GM19372 (cell line): ENCODE measurements at regions not wholly inside any gene's neighbourhood (a gene's known extent, or its start where the extent isn't known, plus 50 kb on each side); places are given as distances from the start of the nearest gene placed in this dataset.

Experiments
- ATAC-seq: cut with Tn5 transposase; IDR thresholded peaks from one replicate; pipeline ENCODE4 v1.9.1; 2021; ENCODE audit warnings: mild to moderate bottlenecking, low read depth, moderate library complexity; ENCODE audit not compliant: unreplicated experiment

DNA sequence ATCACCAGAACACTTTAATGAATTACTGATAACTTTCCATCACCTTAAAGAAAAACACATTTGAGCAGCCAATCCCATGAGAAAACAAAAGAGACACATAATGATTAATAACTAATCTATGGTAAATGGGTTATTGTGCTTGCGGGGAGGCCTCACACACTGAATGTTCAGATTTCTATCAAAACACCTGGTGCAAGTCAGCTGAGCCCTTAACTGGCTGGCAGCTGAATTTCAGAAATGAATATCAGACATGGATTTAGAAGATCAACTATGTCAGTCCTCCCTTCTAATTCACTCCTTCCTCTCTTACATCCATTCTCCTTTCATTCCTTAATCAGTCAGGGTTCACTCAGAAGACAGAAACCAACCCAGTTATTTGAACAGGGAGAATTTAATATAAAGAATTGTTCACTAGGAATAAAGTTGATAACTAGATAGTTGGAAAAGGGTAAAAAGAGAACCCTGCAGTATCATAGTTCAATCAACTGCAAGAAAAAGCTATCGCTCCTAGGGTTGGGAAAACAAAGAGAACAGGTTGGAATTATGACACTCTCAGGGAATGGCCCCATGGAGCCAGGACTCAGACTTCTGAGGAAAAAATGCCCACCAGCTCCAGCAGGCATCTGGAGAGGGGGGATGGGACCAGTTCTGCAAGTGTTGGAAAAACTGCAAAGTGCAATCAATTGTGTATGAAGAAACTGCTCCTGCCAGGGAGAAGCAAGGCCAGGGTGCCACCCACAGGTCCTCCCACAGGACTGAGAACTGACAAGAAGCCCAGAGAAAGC, 577.1 kb upstream of the CDH5 start:
- no peak for ATAC-seq

DNA sequence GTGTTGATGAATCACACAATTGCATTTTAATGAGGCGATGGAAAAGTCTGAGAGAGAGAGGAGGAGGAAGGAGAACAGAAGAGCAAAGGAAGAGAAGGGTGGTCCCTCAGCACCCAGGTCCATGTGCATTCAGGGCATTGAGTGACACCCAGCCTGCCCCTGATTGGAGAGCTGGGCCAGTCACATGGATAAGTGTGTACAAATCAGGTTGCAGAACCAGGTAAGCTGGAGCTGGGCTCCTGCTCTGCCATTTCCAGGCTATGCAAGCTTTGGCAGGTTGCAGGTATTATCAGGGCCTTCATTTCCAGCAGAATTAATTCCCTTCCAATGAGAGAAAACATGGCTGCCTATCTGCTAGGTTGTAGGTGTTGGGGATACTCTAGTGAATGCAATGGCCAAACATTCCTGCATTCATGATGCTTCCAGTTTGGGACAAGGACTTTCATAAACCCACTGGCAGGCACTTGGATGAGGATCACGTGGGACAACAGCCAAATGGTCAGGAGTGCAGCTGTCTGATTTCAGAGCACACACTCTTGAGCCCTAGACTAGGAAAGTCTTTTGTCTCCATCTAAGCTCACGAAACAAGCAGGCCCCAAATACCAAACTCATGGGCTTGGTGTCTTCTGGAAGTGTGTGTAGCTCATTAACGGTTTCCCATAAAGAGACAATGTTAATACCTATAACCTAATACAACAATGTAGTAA, 577.9 kb upstream of the CDH5 start:
- ATAC-seq: no peak

- ATAC-seq: no peak
Observed at GRCh38 chr16:65787921-65788320, 578.6 kb upstream of the CDH5 start.

- no peak for ATAC-seq
Observed at GRCh38 chr16:65786916-65787315, 579.6 kb upstream of the CDH5 start.

DNA sequence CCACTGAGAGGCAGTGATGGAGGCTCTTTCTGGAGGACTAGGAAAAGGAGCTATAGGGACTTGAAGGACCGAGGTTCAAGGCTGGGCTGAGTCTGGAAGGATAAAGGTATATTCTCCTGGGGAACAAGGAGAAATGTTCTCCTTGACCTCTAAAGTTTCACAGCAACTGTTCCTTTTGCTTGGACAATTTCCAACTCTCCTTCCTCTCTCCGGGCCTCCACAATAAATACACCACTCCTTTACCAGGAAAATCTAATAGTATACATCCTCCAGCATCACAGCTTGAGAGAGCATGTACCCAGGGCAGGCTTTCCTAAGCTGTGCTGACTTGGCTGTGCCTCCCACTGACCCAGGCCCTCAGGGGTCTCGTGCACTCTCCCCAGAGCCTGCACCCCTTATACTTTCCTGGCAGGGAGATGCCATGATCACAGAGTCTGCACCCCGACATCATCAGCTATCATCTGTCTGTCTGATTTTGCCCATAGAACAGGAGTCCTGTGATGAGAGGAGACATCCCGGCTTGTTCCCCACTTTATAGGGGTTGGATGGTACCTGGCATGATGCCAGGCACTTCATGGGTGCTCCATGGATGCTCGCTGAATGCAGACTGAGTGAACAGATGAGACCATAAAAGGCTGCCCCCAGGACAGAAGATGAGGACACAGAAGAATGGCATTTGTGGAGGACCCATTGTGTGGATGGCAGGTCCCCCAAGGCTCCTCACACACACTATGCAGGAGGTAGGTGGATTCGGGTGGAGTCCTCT, 582.6 kb upstream of the CDH5 start:
- ATAC-seq: no peak

- no peak for ATAC-seq
Observed at GRCh38 chr16:65782611-65783600, 583.6 kb upstream of the CDH5 start.

DNA sequence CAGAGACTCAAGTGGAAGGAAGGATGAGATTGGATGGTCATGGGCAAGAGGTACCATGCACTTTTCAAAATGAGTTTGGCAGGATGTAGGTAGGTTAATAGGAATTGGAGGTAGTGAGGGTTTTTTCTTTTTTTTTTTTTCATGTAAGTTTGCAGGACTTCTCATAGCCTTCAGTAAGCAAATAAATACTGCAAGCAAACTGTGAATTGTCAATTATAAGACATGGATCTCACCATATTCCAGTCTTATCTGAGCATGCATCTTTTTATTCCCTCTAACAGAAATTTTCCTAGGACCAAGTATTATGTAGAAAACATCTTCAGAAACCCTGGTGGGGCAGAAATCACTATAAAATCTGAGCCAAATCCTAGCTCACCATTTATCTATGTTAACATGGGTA, 584.6 kb upstream of the CDH5 start:
- no peak for ATAC-seq

- no peak for ATAC-seq
Observed at GRCh38 chr16:65781363-65781762, 585.1 kb upstream of the CDH5 start.

DNA sequence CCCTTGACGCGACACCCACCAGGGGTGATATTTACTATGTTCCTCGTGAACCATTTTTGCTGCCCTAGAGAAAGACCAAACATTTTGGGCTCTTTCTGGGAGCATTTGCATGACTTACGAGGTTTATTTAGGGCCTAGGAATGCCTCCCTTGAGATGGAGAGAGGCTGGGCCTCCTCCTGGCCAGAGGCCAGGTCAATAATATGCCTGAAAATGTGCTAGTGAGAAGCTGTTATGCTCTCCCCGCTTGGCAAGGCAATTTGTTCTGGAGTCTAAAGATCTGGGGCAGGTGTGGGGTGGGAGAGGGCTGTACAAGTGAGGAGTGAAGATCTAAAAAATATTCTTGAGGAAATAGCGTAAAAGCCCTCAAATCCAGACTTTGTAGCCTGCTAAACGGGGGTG, 587.3 kb upstream of the CDH5 start:
- ATAC-seq: no peak

- no peak for ATAC-seq
Observed at GRCh38 chr16:65776639-65777183, 589.8 kb upstream of the CDH5 start.

- no peak for ATAC-seq
Observed at GRCh38 chr16:65775829-65776228, 590.7 kb upstream of the CDH5 start.

DNA sequence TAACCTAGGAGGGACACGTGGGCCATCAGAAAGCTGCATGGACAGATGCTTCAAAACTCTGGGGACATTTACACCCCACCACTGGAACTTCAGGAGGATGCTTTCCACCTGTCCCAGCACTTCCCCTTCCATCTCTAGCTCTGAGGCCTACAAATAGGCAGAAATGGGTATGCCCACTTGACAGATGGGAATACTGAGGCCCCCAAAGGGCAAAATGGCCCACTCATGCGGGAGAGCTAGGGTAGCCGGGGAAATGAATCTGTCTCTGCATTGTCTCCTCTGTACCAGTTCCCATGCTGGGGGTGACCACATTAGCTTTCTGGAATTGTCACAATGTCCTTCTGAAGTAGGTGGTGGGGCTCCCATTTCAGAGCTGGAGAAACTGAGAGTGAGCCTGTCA, 592.1 kb upstream of the CDH5 start:
- no peak for ATAC-seq

DNA sequence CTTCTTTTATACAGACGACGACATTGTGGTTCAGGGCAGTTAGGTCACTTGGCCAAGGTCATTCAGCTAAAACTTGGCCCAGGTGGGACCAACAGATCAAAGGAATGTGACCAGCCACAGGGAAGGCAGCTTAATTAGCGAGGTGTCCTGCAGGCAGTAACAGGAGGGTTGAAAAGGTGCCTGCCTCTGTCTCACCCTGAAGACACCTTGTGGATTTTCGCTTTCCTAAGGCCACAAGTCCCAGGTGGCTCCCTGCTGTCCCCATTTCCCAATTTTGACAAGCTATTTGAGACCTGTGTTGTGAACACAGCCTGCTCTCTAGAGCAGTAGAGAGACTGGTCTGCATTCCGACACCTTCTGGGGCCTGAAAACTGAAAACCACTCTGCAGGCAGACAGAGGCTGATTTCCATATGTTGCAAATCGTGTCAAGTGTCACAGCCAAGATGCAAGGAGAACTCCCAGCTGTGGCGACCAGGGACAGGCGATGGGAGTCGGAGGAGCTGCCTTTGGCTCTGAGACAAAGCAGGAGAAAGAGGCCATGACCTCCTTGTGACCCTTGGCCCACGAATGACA, 593.1 kb upstream of the CDH5 start:
- ATAC-seq: no peak

GRCh38 chr16:65772134-65772732, 594.3 kb upstream of the CDH5 start:
- no peak for ATAC-seq

DNA sequence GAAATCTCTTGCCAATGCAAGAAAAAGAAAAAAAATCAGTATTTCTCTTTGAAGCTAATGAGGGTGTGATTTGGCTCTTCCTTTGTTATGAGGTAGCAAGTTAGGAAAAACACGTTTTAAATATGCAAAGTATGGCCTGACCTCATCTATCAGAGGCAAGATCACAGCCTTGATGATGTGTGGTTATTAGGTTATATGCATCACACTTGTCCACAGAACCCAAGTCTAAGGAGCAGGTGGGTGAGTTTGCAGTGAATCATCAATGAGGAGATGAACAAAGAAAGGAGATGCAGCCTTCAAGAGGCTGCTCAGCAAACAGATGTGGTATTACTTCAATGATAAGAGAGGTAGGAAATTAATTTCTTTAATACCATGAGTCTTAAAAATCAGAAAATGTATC, 594.8 kb upstream of the CDH5 start:
- ATAC-seq: no peak

DNA sequence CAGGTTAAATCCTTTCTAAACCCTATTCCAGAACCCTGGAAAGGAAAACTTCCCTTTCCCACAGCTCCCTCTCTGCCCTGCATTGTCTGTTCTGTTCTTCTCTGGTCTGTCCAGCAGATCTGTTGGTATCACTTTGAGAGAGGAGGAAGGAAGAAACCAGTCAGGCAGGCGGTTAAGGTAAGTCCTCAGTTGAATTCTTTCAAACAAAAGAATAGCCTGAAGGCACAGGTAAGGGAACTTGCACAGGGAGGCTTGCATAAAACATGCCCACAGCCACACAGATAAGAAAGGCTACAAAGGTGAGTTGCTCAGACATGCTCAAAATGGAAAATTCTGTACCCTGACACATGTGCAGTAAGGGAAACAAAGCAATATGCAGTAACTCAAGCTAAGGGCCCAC, 595.7 kb upstream of the CDH5 start:
- no peak for ATAC-seq

DNA sequence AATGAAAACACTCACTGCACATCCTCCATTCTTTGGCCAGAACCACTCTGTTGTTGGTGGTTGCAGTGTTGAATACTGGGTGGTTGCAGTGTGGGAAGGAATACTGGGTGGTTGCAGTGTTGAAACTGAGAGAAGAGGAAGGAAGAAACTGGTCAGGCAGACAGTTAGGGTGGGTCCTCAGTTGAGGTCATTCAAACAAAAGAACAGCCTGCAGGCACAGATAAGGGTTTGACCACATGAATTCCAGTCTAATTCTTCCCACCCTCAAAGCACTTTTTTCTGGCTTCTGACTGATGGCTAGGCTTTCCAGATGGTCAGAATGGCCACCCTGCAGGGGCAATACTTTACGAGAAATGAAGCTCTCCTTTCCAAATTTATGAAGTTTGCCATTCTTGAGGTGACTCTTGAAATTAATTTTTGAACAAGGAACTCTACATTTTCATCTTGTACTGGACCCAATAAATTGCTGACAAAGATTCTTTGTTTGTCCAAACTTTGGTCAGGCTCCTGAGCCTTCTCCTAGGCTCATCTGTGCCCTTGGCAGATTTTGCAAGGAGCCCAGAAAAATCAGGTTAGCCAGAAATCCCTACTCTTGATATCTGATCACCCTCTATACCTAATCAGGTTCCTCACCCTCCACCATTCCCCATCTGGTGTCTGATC, 596.6 kb upstream of the CDH5 start:
- ATAC-seq: no peak

DNA sequence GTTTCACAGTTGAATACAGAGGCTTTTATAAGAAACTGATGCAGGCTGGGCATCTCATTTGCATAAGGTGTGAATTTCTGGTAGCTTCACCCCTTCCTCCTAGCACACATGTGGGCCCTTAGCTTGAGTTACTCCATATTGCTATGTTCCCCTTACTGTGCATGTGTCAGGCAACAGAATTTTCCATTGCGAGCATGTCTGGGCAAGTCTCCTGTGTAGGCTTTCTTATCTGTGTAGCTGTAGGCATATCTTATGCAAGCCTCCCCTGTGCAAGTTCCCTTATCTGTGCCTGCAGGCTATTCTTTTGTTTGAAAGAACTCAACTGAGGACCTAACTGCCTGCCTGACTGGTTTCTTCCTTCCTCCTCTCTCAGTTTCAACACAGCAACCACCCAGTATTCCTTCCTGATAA, 597.4 kb upstream of the CDH5 start:
- no peak for ATAC-seq

GRCh38 chr16:65767125-65767524, 599.4 kb upstream of the CDH5 start:
- no peak for ATAC-seq
